HG03060 (cell line): ENCODE measurements at regions not wholly inside any gene's neighbourhood (a gene's known extent, or its start where the extent isn't known, plus 50 kb on each side); places are given as distances from the start of the nearest gene placed in this dataset.
A peak's percentile ranks its signal among the peaks of the same experiment; 100 is the strongest.
"Not testable (repeated sequence)": the region's sequence is repeated elsewhere in the genome, so short reads cannot be mapped to it uniquely, and the experiment has no call there.

Source experiments
- ATAC-seq: cut with Tn5 transposase; IDR thresholded peaks from one replicate; pipeline ENCODE4 v1.9.1; 2021; ENCODE audit warnings: low read depth, moderate number of reproducible peaks; ENCODE audit not compliant: unreplicated experiment

DNA sequence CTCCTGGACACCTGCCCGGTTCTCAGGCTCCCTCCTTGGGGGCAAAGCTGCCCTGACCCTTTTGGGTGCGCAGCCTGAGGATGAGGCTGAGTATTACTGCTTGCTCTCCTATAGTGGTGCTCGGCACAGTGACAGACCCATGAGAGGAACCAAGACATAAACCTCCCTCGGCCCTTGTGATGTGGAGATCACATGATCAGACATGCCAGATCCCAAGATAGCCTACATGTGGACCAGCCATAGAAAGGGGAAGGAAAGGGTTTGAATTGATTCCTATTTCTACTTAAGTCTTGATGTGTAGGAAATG, 125.3 kb downstream of the VPREB1 start:
- ATAC-seq, result no peak

- no peak for ATAC-seq
These were observed 126.5 kb downstream of the VPREB1 start for GRCh38 chr22:22371031-22371541.

DNA sequence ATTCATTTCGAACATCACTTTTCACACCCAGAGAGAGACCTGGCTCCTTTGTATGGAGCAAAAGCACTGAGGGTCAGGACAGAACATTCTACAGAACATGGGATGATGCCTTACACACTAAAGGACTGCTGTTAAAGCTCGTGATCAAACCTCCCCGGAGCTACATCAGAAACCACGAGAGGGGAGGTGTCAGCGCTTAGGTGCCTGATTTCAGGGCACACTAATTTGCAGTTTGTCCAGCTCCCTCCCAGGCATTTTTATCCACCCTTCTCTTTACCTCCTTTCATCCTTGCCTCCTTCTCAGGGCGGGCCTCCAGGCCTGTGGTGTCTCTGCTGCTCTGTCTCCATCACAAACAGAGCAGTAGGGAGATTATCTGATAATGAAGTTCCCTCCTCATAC, 127.5 kb downstream of the VPREB1 start:
- no peak for ATAC-seq

- ATAC-seq, result no peak
These were observed 129.6 kb downstream of the VPREB1 start for GRCh38 chr22:22374163-22374562.

DNA sequence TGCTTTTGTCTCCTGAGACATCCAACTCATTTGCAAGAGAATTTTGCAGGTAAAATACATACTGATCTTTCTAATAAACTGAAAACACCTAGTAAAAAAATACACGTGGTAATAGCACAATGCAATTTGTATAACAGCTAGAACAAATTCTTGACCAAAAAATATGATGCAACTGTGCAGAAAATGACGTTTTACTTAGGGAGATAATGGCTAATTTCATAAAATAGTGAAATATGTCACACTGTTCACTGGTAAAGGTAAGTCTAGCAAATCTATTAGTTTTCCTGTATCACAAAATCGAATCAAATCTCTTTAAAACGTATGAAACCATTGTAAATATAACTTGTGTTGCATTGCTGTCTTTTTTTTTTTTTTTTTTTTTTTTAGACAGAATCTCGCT, 130.0 kb downstream of the VPREB1 start:
- no peak for ATAC-seq

GRCh38 chr22:22375576-22376351, 131.2 kb downstream of the VPREB1 start:
- ATAC-seq, result no peak

- ATAC-seq, result no peak
These were observed 131.7 kb downstream of the VPREB1 start for GRCh38 chr22:22376352-22376706.

DNA sequence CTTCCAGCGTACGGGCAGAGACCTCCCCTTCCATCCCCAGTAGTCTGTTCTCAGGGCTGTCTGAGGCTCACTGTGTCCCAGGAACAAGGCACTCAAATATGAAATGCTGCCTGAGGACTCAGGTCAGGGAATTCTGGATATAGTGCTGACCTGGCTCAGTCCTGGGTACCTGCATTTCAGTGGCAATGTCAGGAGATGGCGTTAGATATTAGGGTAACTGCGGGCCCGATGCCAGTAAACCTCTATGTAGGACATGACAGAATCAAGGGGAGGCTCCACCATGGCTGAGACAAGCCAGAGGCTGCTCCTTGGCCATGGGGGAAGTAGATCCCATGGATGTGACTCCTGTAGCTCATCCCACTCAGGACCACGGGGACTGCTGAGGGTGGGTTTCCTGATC, 131.7 kb downstream of the ZNF280B start:
- not testable (repeated sequence) for ATAC-seq

DNA sequence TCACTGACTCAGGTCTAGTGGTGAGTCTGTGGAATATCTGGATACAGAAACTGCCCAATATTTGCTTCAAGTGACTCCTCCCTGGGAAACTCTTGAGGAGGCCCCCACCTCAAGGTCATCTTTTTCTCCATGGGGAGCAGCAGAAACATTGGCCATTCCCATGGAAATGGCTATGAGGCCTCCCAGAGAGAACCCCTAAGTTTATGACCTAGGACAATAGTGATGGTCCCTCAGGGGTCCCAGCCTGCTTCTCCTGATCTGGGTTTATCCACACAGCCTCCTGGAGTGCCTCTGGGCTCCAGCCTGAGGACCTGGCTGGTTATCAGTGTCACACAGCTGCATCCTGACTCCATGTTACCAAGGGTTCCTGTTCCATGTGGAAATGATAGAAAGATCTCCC, 131.2 kb downstream of the ZNF280B start:
- no peak for ATAC-seq

- ATAC-seq, result no peak
These were observed 129.8 kb downstream of the ZNF280B start for GRCh38 chr22:22378446-22379415.

- peak; percentile 42 for ATAC-seq
These were observed 128.2 kb downstream of the ZNF280B start for GRCh38 chr22:22380098-22381030.

GRCh38 chr22:22381292-22381691, 127.2 kb downstream of the ZNF280B start:
- ATAC-seq, result not testable (repeated sequence)

DNA sequence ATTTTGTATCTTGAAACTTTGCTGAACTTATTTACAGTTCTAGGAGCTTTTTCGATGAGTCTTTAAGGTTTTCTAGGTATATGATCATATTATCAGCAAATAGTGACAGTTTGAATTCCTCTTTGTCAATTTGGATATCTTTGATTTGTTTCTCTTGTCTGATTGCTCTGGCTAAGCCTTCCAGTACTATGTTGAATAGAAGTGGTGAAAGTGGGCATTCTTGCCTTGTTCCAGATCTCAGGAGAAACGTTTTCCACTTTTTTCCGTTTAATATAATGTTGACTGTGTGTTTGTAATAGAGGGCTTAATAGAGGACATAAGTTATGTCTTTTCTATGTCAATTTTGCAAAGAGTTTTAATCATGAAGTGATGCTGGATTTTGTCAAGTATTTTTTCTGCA, 124.3 kb downstream of the ZNF280B start:
- ATAC-seq, result no peak

- no peak for ATAC-seq
These were observed 123.8 kb downstream of the ZNF280B start for GRCh38 chr22:22384668-22385244.

- ATAC-seq, result no peak
These were observed 121.7 kb downstream of the ZNF280B start for GRCh38 chr22:22386602-22387385.

- ATAC-seq, result no peak
These were observed 121.2 kb downstream of the ZNF280B start for GRCh38 chr22:22387386-22387736.

DNA sequence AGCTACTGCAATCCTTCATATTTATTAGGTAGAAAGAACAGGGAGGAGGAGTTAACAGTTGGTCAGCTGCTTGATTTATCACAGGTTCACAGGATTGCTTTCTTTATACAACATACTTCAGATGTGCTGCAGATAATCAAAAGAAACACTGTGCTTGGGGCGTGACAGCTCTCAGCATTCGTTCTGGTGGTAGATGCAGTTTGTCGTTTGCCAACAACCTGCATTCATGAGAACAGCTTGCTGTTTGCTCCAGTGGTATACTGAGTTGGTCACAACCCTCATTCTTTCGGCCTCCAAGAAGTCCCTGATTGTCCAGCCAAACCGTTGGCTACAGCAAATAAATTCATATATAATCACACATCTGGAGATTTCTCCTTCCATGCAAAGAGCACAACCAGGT, 120.5 kb downstream of the ZNF280B start:
- no peak for ATAC-seq

GRCh38 chr22:22388494-22388893, 120.0 kb downstream of the ZNF280B start:
- ATAC-seq, result no peak

GRCh38 chr22:22389467-22389866, 119.1 kb downstream of the ZNF280B start:
- no peak for ATAC-seq
